Putamen (tissue), 1 donor: ENCODE measurements at regions not wholly inside any gene's neighbourhood (a gene's known extent, or its start where the extent isn't known, plus 50 kb on each side); places are given as distances from the start of the nearest gene placed in this dataset.

Experiments
- DNase-seq: peaks from one replicate; pipeline ENCODE4 v3.0.0-alpha.2; 2016; ENCODE audit warnings: low spot score

DNA sequence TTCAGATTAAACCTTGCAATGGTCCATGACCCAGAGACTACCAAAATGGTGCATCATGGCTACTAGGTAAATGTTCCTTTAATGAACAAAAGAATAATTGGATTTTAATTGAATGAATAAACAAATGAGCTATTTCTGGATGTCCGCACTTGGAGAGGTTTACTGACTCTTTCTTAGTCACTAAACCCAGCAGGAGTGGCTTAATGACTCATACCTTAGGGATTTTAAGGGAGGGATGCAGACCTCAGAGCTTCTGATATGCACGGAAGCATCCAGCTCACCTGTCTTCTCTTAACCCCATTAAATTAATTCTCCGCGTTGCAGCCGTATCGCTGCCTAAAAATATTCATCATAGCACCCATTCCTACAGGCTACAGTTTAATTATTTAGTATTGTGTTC is 970.0 kb upstream of the SLC35B3 start:
- DNase-seq = no peak

GRCh38 chr6:9404351-9405146 is 969.2 kb upstream of the SLC35B3 start:
- no peak for DNase-seq

DNA sequence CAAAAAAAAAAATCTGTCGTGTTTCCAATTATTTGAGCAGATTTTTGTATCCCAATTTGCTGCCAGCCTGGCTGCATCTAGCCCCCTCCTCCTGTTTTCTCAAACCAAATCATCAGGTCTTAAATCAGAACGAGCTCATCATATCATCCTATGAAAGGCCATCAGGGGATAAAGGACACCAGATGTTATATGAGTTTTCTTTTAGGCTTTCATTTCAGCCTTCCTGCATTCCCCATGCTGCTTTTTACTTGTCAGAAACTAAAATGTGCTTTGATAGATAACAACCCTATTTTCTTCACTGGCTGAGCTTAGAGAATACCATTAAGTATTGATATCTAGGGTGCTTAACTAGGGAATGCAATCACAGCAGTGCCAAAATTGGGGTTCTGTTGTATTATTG is 968.4 kb upstream of the SLC35B3 start:
- DNase-seq = no peak

DNA sequence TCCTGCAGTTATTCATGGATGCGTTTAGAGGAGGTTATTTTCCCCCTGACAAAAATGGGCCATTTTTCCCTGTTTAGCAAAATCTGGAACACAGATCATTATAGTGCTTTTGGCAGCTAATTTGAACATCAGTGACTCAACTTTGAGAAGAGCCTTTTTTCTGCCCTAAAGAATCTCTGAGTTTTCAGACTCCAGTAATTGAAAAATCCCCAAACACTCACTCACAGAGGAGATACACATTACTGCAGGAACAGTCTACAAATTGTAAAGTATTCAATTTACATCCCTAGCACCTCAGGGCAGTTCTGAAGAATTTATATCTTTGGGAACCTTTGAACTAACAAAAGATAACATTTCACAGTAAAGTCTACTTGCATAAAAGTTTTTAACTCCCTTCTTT is 966.6 kb upstream of the SLC35B3 start:
- DNase-seq = no peak

DNA sequence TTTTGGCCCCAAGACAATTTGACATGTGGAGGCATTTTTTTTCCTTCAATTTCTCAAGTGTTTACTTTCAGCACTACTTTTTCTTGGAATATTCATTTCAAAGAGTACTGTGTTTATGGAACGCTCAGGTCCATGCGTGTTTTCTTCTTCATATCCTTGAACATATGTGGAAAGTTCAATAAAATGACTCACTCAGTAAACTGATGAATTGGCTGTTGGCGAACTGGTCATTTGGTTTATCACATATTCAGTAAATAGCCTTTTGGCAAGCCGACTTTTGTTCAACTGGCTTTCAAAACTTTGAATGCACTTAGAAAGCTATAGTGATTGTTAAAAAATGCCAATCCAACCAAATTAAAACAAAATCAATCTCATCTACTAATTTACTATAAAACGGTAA is 964.6 kb upstream of the SLC35B3 start:
- no peak for DNase-seq

DNA sequence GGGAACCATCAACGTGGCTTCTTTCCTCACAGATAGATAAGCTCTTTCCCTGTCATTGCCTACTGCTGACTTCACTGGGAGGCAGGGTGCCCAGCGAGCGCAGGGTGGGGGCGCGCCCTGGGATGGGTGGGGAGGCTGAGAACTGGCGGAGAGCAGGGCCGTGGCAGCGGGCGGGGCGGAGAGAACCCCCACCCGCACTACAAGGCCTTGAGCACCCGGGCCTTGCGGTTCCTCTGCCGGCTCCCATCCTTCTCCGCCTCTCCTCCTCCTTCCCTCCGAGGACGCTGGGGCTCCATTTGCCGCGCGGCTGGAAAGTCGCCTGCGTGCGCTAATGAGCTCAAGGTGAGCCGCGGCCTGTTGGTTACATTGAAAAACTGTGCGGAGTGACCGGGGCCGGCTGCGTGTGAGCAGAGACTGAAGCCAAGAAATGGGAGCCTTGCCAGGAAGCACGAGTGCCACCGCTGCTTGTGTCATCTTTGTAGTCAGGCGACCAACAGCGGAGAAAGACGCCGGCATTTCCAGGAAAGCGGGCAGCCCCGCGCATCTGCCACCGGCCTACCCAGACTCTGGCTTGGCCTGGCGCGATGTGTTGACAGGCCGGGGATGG is 963.5 kb upstream of the SLC35B3 start:
- peak; percentile 17 for DNase-seq

DNA sequence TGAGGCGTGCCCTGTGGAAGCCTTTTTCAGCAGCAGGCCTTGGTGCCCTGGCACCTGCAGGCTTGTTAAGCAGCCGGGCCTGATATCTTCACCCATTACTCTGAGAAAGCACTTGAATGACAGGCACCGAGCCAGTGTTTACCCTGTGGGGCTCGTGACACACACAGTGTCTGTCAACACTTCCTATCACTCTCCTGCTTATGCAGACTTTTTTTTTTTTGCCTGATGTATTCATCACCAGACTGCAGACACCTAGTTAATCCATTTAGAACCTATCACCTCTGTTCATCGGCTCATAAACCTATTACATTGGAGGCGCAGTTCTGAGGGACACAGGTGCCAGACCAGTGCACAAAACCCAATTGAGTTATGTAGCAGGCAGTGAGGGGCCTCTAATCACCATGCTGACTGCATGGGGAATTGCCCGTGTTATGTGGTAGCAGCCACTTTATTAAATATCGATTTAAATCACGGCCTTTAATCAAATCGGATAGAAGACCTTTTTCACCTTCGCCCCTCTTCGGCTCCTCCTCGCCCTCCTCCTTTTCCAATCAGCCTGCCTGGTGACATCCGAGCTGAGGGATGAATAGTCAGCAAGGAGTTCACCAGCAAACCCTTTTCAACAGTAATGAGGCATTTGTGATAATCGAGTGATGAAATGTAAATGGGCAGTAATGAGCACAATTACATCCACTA is 962.9 kb upstream of the SLC35B3 start:
- DNase-seq = no peak

- no peak for DNase-seq
These were observed 953.3 kb upstream of the SLC35B3 start for GRCh38 chr6:9388596-9388995.

GRCh38 chr6:9380568-9380967 is 945.2 kb upstream of the SLC35B3 start:
- no peak for DNase-seq

- DNase-seq = no peak
These were observed 938.0 kb upstream of the SLC35B3 start for GRCh38 chr6:9373308-9373707.

- DNase-seq = no peak
These were observed 935.1 kb upstream of the SLC35B3 start for GRCh38 chr6:9370480-9370879.

DNA sequence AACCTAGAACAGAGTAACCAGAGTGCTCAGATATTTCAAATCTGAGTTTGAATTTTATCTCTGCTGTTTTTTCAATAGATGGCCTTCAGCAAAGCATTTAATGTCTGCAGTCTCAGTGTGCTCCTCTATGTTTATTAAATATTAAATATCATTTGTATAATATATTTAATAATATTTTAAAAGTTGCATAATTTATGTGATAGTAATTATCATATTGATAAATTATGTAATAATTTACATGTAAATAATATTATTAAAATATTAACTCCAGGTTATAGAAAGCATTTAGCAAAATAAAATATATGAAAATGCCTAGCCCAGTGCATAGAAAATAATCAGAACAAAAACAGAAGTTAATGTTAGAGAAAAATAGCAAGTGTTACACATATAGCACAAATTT is 930.0 kb upstream of the SLC35B3 start:
- DNase-seq = no peak

DNA sequence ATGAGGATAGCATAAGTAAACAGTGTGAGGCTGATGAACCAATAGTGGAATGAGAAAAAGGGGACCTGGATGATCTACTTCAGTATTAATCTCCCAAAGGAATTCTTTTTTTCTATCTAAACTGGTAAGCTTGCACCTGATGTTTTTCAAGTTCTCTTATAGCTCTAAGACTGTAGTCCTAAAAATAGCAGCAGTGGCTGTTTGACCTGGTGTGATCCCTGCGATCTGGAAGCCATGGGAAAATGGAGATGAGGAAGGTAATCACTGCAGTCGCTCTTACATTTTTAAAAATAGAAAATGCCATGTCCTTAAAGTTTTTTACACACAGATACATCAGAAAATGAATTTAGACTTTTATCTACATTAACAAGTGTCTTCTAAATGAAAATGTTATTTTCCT is 926.4 kb upstream of the SLC35B3 start:
- DNase-seq = no peak

DNA sequence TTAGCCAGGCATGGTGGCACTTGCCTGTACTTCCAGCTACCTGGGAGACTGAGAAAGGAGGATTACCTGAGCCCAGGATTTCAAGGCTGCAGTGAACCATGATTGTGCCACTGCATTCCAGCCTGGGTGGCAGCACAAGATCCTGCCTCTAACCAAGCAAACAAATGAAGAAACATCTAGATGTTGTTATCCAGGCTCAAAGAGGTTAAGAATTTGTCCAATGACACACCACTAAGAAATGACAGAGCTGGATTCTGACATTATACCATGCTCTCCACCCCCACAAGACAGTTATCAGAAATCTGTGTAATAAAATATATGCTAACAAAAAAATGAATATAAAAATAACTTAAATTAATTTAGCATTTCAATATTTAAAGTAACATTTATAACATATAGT is 925.5 kb upstream of the SLC35B3 start:
- DNase-seq = no peak

GRCh38 chr6:9347608-9348007 is 912.3 kb upstream of the SLC35B3 start:
- no peak for DNase-seq

GRCh38 chr6:9346923-9347322 is 911.6 kb upstream of the SLC35B3 start:
- DNase-seq = no peak

- no peak for DNase-seq
These were observed 900.1 kb upstream of the SLC35B3 start for GRCh38 chr6:9335431-9335830.

GRCh38 chr6:9334979-9335378 is 899.6 kb upstream of the SLC35B3 start:
- DNase-seq = no peak

GRCh38 chr6:9332241-9332780 is 897.0 kb upstream of the SLC35B3 start:
- no peak for DNase-seq

DNA sequence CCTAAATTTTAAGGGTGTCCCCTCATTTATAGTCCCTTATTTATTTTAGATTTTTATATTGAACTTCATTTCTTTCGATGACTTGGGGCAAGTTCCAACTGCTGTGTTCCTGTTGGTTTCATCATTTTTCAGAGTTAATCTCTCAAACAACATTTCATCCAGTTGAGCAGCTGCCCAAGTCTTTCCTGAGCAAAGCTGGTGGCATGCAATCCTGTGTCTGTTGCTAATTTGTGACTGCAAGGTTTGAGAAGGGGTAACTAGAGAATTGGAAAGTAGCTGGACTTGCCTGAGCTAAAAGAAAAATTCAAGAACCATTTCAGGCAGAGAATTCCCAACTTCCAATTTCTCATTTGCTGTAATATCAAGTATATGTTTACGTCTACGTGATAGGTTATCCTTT is 881.5 kb upstream of the SLC35B3 start:
- no peak for DNase-seq

DNA sequence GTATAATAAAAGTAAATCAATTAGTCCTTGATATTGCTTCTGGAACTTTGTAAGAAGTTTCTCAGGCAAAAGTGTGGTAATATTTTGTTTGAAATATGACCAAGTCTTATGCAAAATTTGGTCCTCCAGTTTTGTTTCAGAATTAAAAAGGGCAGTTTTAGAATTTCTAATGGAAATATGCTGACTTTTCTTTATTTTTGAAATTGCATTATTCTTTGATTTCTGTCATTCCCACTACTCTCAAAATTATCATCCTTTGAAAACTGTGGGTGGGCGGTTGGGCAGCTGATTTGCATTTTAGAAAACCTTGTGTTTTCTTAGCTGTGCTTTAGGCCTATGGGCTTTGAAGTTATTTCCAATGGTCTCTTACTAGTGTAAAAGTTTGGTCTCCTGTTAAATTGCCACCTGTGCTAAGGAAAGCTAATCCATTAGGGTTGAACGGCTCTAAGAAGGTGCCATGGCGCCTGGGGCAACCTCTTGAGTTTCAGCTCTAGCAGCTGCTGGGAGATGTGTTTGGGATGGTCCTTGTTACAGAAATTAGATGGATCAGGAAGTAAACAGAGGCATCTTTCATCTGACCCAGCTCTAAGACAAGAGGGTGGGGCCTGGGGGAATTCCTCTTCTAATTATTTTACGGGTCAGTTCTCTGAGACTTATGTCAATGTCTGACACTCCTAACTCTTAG is 880.8 kb upstream of the SLC35B3 start:
- DNase-seq = no peak

GRCh38 chr6:9308284-9308683 is 872.9 kb upstream of the SLC35B3 start:
- DNase-seq = no peak
